SU-DHL-6 (cell line): ENCODE measurements at regions not wholly inside any gene's neighbourhood (a gene's known extent, or its start where the extent isn't known, plus 50 kb on each side); places are given as distances from the start of the nearest gene placed in this dataset.

Experiments used
- H2AFZ ChIP-seq: fragments of 200-600 bp; sonication (generic); 2 replicates; pipeline ENCODE4 v1.6.1; 2014; ENCODE audit warnings: low read depth, mild to moderate bottlenecking, moderate library complexity, mixed read lengths, antibody characterized with exemption, low read length; ENCODE audit not compliant: severe bottlenecking
- H3F3A ChIP-seq: fragments of 200-600 bp; shearing (Covaris generic); 2 replicates; pipeline ENCODE4 v1.6.0; 2016; ENCODE audit warnings: antibody characterized with exemption, mild to moderate bottlenecking; ENCODE audit not compliant: insufficient read depth
- H3K27ac ChIP-seq: fragments of 200-600 bp; sonication (generic); 2 replicates; pipeline ENCODE4 v1.5.1; 2016; ENCODE audit warnings: low read depth, mild to moderate bottlenecking, low read length, moderate library complexity, mixed read lengths
- H3K27me3 ChIP-seq: fragments of 200-600 bp; sonication (generic), shearing (Covaris generic); 2 replicates; pipeline ENCODE4 v1.6.0; 2014; ENCODE audit warnings: mild to moderate bottlenecking, low read length
- H3K36me3 ChIP-seq: fragments of 200-600 bp; sonication (generic); 2 replicates; pipeline ENCODE4 v1.6.1; 2014; ENCODE audit warnings: mild to moderate bottlenecking, low read length, mixed read lengths
- H3K4me2 ChIP-seq: fragments of 300-600, 200-600 bp; shearing (Covaris generic), sonication (generic); 2 replicates; pipeline ENCODE4 v1.6.0; 2014; ENCODE audit warnings: low read length, low read depth, mild to moderate bottlenecking; ENCODE audit not compliant: poor library complexity, severe bottlenecking
- H3K4me3 ChIP-seq: fragments of 200-600 bp; sonication (generic); 2 replicates; pipeline ENCODE4 v1.5.1; 2014; ENCODE audit warnings: antibody characterized with exemption, low read length, mild to moderate bottlenecking, mixed read lengths; ENCODE audit not compliant: insufficient read depth, poor library complexity, severe bottlenecking
- H3K79me2 ChIP-seq: fragments of 200-600 bp; sonication (generic); 2 replicates; pipeline ENCODE4 v1.6.1; 2014; ENCODE audit warnings: mild to moderate bottlenecking, low read length, moderate library complexity; ENCODE audit not compliant: insufficient read depth
- H3K9ac ChIP-seq: fragments of 200-600 bp; sonication (generic); 2 replicates; pipeline ENCODE4 v1.7.0; 2014; ENCODE audit warnings: mild to moderate bottlenecking, low read length
- H3K9me2 ChIP-seq: fragments of 200-600 bp; sonication (generic); replicated peaks from 2 replicates; pipeline ENCODE4 v1.6.1; 2014; ENCODE audit warnings: low read length; ENCODE audit not compliant: insufficient read depth
- H3K9me3 ChIP-seq: fragments of 200-600 bp; sonication (generic); 2 replicates; pipeline ENCODE4 v1.6.1; 2014; ENCODE audit warnings: low read length, mixed read lengths; ENCODE audit not compliant: insufficient read depth
- H4K20me1 ChIP-seq: fragments of 200-600 bp; sonication (generic); 2 replicates; pipeline ENCODE4 v1.6.1; 2014; ENCODE audit warnings: low read depth, mild to moderate bottlenecking, antibody characterized with exemption, low read length, moderate library complexity, mixed read lengths
- CTCF ChIP-seq: fragments of 200-600 bp; sonication (generic); IDR thresholded peaks from one replicate; pipeline ENCODE4 v1.5.1; 2017; ENCODE audit warnings: antibody characterized with exemption, mild to moderate bottlenecking, low read length, moderate library complexity; ENCODE audit not compliant: insufficient read depth, poor library complexity, severe bottlenecking
- EZH2phosphoT487 ChIP-seq: fragments of 200-600 bp; sonication (generic), shearing (Covaris generic); conservative IDR thresholded peaks from 2 replicates; pipeline ENCODE4 v1.6.1; 2018; ENCODE audit warnings: mild to moderate bottlenecking, antibody characterized with exemption, low read length, moderate library complexity, mixed read lengths

GRCh38 chr13:59587030-59587429 lies 576.7 kb downstream of the DIAPH3 start:
- Histone ChIP-seq H3K4me3 (no peak overlapping the region), H3K4me2 (no peak overlapping the region), H3K27me3 (no peaks in the 10 kb centered on the region), H3K9me3 (no peaks in the 10 kb centered on the region), H3K79me2 (no peaks in the 10 kb centered on the region), H3K27ac (no peak overlapping the region), H3K9me2 (no peaks in the 10 kb centered on the region), H3K36me3 (no peaks in the 10 kb centered on the region), H3F3A (no peaks in the 10 kb centered on the region), H3K9ac (no peak overlapping the region), H4K20me1 (no peaks in the 10 kb centered on the region), H2AFZ (no peak overlapping the region)
- TF ChIP-seq CTCF = no peak
- no peak for TF ChIP-seq EZH2phosphoT487

- H3K9me2 ChIP-seq = no peaks in the 10 kb centered on the region
- H3K4me3 ChIP-seq = no peak overlapping the region
- H3K27me3 ChIP-seq = no peaks in the 10 kb centered on the region
- no peaks in the 10 kb centered on the region for H4K20me1 ChIP-seq
- no peak overlapping the region for H3K9ac ChIP-seq
- no peaks in the 10 kb centered on the region for H3F3A ChIP-seq
- TF ChIP-seq CTCF = no peak
- TF ChIP-seq EZH2phosphoT487 = no peak
- H3K4me2 ChIP-seq = no peak overlapping the region
- no peaks in the 10 kb centered on the region for H3K36me3 ChIP-seq
- H3K9me3 ChIP-seq = no peaks in the 10 kb centered on the region
- H3K79me2 ChIP-seq = no peaks in the 10 kb centered on the region
- H2AFZ ChIP-seq = no peak overlapping the region
- H3K27ac ChIP-seq = no peak overlapping the region
Measured at GRCh38 chr13:59587971-59588716, 575.6 kb downstream of the DIAPH3 start.

GRCh38 chr13:59588717-59589067 lies 575.0 kb downstream of the DIAPH3 start:
- Histone ChIP-seq H3K9me2 (no peaks in the 10 kb centered on the region), H3K9ac (no peak overlapping the region), H3F3A (no peaks in the 10 kb centered on the region), H3K27me3 (no peaks in the 10 kb centered on the region), H2AFZ (no peak overlapping the region), H3K36me3 (no peaks in the 10 kb centered on the region), H3K79me2 (no peaks in the 10 kb centered on the region), H3K4me2 (no peak overlapping the region), H3K4me3 (no peak overlapping the region), H4K20me1 (no peaks in the 10 kb centered on the region), H3K9me3 (no peaks in the 10 kb centered on the region), H3K27ac (no peak overlapping the region)
- TF ChIP-seq CTCF = no peak
- no peak for TF ChIP-seq EZH2phosphoT487
